PFSK-1 (cell line): ENCODE measurements at regions not wholly inside any gene's neighbourhood (a gene's known extent, or its start where the extent isn't known, plus 50 kb on each side); places are given as distances from the start of the nearest gene placed in this dataset.

ENCODE experiments used
- POLR2AphosphoS5 ChIP-seq: IDR thresholded peaks from 2 replicates; pipeline ENCODE4 v1.6.1; 2012; ENCODE audit warnings: low read depth, mild to moderate bottlenecking, control low read depth, low read length, moderate library complexity
- TAF1 ChIP-seq: IDR thresholded peaks from 2 replicates; pipeline ENCODE4 v1.6.1; 2012; ENCODE audit warnings: low read length, control low read depth, borderline replicate concordance; ENCODE audit not compliant: insufficient read depth
- TF ChIP-seq, protein P1 (sequence below), 2 experiments: IDR thresholded peaks; 2 replicates each; pipeline versions ENCODE4 v1.6.1 to v1.8.0; 2011 to 2012; ENCODE audit warnings: low read depth in 2 of 2, low read length in 2 of 2, control low read depth in 1 of 2, inconsistent platforms in 1 of 2, mild to moderate bottlenecking in 1 of 2, moderate library complexity in 1 of 2; ENCODE audit not compliant: insufficient read depth in 1 of 2

GRCh38 chr11:25602149-25602548 lies 729.8 kb upstream of the ANO3 start:
- TF ChIP-seq POLR2AphosphoS5 = no peak
- no peak for TF ChIP-seq TAF1
- TF ChIP-seq, protein P1, sequence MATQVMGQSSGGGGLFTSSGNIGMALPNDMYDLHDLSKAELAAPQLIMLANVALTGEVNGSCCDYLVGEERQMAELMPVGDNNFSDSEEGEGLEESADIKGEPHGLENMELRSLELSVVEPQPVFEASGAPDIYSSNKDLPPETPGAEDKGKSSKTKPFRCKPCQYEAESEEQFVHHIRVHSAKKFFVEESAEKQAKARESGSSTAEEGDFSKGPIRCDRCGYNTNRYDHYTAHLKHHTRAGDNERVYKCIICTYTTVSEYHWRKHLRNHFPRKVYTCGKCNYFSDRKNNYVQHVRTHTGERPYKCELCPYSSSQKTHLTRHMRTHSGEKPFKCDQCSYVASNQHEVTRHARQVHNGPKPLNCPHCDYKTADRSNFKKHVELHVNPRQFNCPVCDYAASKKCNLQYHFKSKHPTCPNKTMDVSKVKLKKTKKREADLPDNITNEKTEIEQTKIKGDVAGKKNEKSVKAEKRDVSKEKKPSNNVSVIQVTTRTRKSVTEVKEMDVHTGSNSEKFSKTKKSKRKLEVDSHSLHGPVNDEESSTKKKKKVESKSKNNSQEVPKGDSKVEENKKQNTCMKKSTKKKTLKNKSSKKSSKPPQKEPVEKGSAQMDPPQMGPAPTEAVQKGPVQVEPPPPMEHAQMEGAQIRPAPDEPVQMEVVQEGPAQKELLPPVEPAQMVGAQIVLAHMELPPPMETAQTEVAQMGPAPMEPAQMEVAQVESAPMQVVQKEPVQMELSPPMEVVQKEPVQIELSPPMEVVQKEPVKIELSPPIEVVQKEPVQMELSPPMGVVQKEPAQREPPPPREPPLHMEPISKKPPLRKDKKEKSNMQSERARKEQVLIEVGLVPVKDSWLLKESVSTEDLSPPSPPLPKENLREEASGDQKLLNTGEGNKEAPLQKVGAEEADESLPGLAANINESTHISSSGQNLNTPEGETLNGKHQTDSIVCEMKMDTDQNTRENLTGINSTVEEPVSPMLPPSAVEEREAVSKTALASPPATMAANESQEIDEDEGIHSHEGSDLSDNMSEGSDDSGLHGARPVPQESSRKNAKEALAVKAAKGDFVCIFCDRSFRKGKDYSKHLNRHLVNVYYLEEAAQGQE (IDR thresholded peaks at IDR 0.05; ENCODE audit: insufficient read depth in 1 of 2, low read depth in 2 of 2, low read length in 2 of 2) = no peak
